Medulla oblongata (tissue), 1 donor: ENCODE measurements at regions not wholly inside any gene's neighbourhood (a gene's known extent, or its start where the extent isn't known, plus 50 kb on each side); places are given as distances from the start of the nearest gene placed in this dataset.
A peak's percentile ranks its signal among the peaks of the same experiment; 100 is the strongest.
"Not testable (repeated sequence)": the region's sequence is repeated elsewhere in the genome, so short reads cannot be mapped to it uniquely, and the experiment has no call there.

ENCODE experiments used
- DNase-seq: peaks from one replicate; pipeline ENCODE4 v3.0.0-alpha.2; 2015; ENCODE audit errors: extremely low spot score

GRCh38 chr5:84885485-84886258 is 501.0 kb upstream of the EDIL3 start:
- no peak for DNase-seq

- DNase-seq, result no peak
Measured at GRCh38 chr5:84881737-84882136, 497.1 kb upstream of the EDIL3 start.

- DNase-seq, result no peak
Measured at GRCh38 chr5:84874196-84874595, 489.5 kb upstream of the EDIL3 start.

GRCh38 chr5:84872768-84873167 is 488.1 kb upstream of the EDIL3 start:
- DNase-seq, result no peak

- DNase-seq, result no peak
Measured at GRCh38 chr5:84870369-84870768, 485.7 kb upstream of the EDIL3 start.

GRCh38 chr5:84869675-84870074 is 485.0 kb upstream of the EDIL3 start:
- DNase-seq, result no peak

- not testable (repeated sequence) for DNase-seq
Measured at GRCh38 chr5:84863936-84864335, 479.3 kb upstream of the EDIL3 start.

- DNase-seq, result no peak
Measured at GRCh38 chr5:84863020-84863419, 478.3 kb upstream of the EDIL3 start.

GRCh38 chr5:84862132-84862531 is 477.5 kb upstream of the EDIL3 start:
- no peak for DNase-seq

- no peak for DNase-seq
Measured at GRCh38 chr5:84861306-84861705, 476.6 kb upstream of the EDIL3 start.

- no peak for DNase-seq
Measured at GRCh38 chr5:84859056-84859455, 474.4 kb upstream of the EDIL3 start.

GRCh38 chr5:84831701-84832100 is 447.0 kb upstream of the EDIL3 start:
- no peak for DNase-seq

GRCh38 chr5:84830265-84830664 is 445.6 kb upstream of the EDIL3 start:
- DNase-seq, result no peak

GRCh38 chr5:84825606-84826005 is 440.9 kb upstream of the EDIL3 start:
- no peak for DNase-seq

- DNase-seq, result no peak
Measured at GRCh38 chr5:84821924-84822323, 437.2 kb upstream of the EDIL3 start.

GRCh38 chr5:84817953-84818352 is 433.3 kb upstream of the EDIL3 start:
- DNase-seq, result no peak

GRCh38 chr5:84816746-84817547 is 432.3 kb upstream of the EDIL3 start:
- DNase-seq, result no peak

GRCh38 chr5:84816160-84816559 is 431.5 kb upstream of the EDIL3 start:
- no peak for DNase-seq

- peak; percentile 35 for DNase-seq
Measured at GRCh38 chr5:84805473-84805872, 420.8 kb upstream of the EDIL3 start.

GRCh38 chr5:84796399-84796798 is 411.7 kb upstream of the EDIL3 start:
- DNase-seq, result no peak

GRCh38 chr5:84794486-84795035 is 409.9 kb upstream of the EDIL3 start:
- no peak for DNase-seq

- no peak for DNase-seq
Measured at GRCh38 chr5:84791730-84792129, 407.1 kb upstream of the EDIL3 start.

- peak; percentile 39 for DNase-seq
Measured at GRCh38 chr5:84791138-84791537, 406.5 kb upstream of the EDIL3 start.
